Fibroblast of the conjunctiva (primary cell): ENCODE measurements at regions not wholly inside any gene's neighbourhood (a gene's known extent, or its start where the extent isn't known, plus 50 kb on each side); places are given as distances from the start of the nearest gene placed in this dataset.

Source experiments
- DNase-seq: peaks from one replicate; pipeline ENCODE4 v3.0.0-alpha.2; 2010; ENCODE audit warnings: low read depth

DNA sequence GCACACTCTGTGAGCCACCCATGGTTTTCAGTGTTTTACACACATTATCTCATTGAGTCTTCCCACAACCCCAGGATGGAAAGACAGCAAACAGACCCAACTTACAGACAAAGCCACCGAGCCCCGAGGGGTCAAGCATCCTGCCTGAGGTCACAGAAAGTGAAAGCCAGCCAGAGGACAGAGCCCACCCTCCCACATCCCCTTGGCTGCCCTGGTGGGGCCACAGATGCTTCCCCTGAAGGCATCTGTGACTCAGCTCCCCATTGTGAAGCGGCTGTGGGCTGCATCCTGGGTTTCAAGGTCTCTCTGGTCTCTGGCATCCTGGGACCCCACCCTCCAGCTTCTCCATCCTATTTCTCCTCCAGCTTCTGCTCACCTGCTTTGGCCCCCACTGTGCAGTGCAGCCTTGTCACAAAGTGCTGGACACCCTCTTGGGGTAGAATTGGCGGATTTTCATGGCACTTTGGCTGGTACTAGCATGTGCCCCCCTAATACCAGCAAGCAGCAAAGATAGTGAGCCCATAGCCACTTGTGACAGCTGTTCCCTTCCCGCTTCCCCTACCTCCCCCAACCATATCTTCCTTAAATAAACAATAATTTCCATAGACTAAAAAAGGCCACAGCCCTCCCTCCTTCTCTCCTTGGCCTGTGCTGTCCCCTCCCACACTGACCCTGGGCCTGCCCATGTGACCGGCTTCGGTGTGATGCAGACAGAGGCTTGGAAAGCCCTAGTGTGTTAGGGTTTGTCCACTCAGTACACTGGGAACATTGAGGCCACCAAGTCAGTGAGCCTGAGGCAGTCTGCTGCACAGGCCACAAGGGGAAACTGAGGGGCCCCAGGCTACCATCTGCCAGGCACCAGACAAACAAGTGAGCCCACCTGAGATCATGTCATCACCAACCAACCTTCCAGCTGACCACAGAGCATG, 53.9 kb upstream of the SHISAL1 start:
- DNase-seq = no peak

- DNase-seq = no peak
Observed at GRCh38 chr22:44365832-44366231, 53.1 kb upstream of the SHISAL1 start.

GRCh38 chr22:44365191-44365590, 52.4 kb upstream of the SHISAL1 start:
- no peak for DNase-seq

GRCh38 chr22:44364751-44365130, 52.0 kb upstream of the SHISAL1 start:
- DNase-seq = no peak

GRCh38 chr22:44363980-44364750, 51.4 kb upstream of the SHISAL1 start:
- DNase-seq = no peak

GRCh38 chr22:44363013-44363979, 50.5 kb upstream of the SHISAL1 start:
- DNase-seq = peak; percentile 50

- no peak for DNase-seq
Observed at GRCh38 chr22:44362249-44363012, 49.7 kb upstream of the SHISAL1 start.
